NOMO-1 (cell line): ENCODE measurements at regions not wholly inside any gene's neighbourhood (a gene's known extent, or its start where the extent isn't known, plus 50 kb on each side); places are given as distances from the start of the nearest gene placed in this dataset.

Experiments
- DNase-seq, 2 experiments: peaks; one replicate each; lab custom pipeline; 2025; ENCODE audit not compliant: unreplicated experiment in 2 of 2; lab: John Stamatoyannopoulos, UW

DNA sequence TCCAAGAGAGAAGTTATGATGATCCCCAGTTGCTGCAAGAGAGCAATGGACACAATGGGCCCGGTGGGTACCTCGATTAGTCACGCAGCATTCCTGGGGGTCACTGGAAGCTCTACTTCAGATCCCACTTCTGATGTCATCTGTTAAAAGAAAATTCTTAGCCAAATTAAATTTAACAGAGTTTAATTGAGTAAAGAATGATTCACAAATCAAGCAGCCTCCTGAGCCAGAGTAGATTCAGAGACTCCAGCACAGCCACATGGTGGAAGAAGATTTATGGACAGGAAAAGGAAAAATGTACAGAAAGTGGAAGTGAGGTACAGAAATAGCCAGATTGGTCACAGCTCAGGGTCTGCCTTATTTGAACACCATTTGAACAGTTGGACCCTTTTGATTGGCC lies 107.5 kb downstream of the SPTSSA start:
- peak; percentile 38 to 75 for DNase-seq

DNA sequence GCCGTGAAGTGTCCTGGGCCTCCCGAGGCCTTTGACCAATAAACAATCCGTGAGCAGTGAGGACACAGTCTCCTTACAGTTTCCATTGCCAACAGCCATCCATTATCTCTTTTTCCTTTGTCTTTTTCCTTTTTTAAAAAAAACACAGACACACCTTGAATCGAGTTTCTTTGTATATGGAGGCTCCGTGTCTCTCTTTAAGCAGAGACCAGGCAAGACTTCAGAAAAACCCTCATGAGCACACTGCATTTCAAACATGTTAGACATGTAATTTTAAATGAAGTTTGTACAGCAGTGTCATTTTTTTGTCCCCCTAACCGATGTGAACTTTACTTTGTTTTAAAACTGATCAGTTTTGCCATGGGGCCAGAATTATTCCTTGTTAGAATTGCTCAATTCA lies 111.1 kb downstream of the SPTSSA start:
- no peak for DNase-seq

DNA sequence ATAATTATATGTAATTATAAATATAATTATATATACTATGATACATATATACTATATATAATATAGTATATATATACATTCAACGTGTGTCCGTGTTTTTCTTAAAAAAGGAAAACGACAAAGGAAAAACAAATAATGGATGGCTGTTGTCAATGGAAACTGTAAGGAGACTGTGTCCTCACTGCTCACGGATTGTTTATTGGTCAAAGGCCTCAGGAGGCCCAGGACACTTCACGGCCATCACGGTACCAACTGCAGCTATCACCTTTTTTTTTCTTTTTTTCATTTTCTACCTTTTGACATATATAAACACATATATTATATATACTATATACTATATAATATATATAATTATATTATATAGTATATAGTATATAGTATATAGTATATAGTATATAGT lies 113.4 kb downstream of the SPTSSA start:
- DNase-seq = peak in 1 of 2 experiments; percentile 18

DNA sequence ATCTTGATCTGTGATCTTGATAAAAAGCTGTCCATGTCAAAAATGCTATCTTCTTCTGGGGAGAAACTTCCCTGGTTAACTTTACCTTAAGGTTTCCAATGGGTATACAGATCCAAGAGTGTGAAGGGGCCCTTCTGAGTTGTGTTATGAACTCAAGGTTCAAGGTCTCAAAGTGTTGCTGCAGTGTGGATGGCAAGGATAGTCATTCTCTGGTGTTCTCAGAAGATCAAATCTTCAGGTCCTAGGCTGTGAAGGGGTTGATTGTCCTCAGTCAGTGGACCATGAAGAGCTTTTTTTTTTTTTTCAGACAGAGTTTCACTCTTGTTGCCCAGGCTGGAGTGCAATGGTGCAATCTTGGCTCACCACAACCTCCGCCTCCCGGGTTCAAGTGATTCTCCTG lies 114.4 kb downstream of the SPTSSA start:
- DNase-seq = no peak

DNA sequence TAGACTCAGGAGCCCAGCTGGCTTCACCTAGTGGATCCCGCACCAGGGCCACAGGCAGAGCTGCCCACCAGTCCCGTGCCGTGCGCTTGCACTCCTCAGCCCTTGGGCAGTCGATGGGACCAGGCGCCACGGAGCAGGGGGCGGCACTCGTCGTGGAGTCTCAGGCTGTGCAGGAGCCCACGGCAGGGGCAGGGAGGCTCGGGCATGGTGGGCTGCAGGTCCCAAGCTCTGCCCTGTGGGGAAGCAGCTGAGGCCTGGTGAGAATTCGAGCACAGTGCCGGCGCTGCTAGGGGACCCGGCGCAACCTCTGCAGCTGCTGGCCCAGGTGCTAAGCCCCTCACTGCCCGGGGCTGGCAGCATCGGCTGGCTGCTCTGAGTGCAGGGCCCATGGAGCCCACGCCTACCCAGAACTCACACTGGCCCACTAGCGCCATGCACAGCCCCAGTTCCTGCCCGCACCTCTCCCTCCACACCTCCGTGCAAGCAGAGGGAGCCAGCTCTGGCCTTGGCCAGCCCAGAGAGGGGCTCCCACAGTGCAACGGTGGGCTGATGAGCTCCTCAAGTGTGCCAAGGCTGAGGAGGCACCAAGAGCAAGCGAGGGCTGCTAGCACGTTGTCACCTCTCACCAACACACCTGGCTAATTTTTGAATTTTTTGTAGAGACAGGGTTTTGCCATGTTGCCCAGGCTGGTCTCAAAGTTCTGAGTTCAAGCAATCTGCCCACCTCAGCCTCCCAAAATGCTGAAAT lies 116.1 kb downstream of the SPTSSA start:
- DNase-seq = no peak

DNA sequence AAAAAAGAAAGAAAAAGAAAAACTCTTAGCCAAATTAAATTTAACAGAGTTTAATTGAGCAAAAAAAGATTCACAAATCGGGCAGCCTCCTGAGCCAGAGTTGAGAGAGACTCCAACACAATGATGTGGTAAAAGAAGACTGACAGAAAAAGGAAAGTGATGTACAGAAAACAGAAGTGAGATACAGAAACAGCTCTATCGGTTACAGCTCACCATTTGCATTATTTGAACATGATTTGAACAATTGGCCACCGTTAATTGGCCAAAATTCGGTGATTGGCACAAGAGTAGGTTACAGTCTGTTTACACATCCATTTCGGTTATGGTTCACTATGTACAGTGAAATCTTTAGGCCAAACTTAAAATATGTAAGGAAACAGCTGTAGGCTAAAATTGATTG lies 117.7 kb downstream of the SPTSSA start:
- no peak for DNase-seq

DNA sequence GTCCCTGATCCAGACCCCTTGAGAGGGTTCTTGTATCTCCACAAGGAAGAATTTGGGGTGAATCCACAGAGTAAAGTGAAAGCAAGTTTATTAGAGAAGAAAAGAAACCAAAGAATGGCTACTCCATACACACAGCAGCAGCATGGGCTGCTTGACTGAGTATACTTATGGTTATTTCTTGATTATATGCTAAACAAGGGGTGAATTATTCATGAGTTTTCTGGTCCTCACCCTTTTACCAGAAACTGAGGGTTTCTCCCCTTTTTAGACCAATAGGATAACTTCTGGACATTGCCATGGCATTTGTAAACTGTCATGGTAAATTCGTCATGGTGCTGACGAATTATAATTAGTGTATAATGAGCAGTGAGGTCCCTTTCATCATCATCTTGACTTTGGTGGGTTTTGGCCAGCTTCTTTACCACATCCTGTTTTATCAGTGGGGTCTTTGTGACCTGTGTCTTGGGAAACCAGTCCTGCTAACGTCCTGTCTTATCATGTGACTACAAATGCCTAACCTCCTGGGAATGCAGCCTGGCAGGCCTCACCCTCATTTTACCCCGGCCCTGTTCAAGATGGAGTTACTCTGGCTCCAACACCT lies 121.9 kb downstream of the SPTSSA start:
- no peak for DNase-seq

DNA sequence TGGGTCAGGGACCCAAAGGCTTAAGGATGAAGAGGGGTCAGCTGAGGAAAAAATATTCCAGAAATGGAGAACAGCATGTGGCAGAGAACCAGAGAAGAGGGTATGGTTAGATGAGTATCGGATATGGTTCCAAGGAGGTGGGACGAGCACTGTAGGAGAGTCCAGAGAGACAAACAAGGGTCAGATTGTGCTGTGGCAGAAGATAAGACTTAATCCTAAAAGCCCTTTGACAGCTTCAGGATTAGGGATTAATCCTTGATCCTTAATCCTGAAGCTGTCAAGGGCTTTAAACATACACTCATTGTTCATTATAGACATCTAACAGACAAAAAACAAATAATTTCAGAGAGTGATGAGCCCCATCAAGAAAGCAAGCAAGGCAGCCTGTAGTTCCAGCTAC lies 124.0 kb downstream of the SPTSSA start:
- DNase-seq = no peak

DNA sequence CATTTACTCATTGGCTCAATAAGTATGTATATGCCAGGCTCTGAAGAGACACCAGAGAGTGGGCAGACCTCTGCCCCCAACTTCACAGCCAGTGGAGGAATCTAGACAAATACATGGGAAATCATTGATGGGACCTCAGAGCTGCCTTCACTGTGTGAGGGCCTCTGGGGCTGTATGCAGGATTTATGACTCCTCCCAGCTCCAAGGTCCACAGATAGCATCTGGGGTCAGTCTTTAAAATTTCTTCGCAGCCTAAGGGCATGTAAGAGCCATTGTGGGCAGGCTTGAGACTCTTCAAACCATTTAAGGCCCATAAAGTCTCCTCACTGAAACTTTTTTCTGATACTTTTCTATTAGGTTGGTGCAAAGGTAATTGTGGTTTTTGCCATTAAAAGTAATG lies 125.5 kb downstream of the SPTSSA start:
- no peak for DNase-seq

DNA sequence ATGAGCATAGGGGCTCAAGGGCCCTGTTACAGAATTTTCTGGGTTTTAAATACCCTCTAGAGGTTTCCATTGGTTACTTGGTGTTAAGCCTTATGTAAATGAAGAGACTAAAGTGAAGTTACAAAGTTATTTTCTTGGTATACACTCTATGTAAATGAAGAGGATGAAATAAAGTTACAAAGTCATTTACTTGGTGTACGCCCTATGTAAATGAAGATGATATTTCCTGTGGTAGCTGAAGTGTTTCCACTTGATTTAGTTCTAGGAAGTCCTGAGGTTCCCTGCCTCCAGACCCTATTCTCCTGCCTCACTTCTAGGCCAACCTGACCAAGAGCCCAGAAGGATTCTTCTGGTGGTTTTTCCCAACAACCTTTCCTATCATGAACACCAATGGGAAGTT lies 126.1 kb downstream of the SPTSSA start:
- DNase-seq = no peak

DNA sequence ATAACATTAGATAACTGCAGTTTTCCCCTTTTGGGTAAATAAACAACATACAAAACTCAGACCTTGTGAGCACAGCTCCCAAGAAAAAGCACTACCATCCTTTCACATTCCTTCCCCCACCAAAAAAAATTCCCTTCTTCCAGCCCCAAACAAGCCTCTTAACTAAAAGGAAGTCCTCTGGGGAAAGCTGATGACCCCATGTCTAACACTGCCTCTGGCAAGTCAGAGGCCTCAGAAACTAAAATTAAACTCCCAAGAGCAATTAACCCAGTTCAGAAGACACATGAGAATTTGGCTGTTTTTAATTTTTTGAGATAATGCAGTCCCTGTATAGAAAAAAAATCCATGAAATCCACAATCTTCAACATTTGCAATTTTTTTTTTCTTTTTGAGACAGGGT lies 127.7 kb downstream of the SPTSSA start:
- DNase-seq = no peak

DNA sequence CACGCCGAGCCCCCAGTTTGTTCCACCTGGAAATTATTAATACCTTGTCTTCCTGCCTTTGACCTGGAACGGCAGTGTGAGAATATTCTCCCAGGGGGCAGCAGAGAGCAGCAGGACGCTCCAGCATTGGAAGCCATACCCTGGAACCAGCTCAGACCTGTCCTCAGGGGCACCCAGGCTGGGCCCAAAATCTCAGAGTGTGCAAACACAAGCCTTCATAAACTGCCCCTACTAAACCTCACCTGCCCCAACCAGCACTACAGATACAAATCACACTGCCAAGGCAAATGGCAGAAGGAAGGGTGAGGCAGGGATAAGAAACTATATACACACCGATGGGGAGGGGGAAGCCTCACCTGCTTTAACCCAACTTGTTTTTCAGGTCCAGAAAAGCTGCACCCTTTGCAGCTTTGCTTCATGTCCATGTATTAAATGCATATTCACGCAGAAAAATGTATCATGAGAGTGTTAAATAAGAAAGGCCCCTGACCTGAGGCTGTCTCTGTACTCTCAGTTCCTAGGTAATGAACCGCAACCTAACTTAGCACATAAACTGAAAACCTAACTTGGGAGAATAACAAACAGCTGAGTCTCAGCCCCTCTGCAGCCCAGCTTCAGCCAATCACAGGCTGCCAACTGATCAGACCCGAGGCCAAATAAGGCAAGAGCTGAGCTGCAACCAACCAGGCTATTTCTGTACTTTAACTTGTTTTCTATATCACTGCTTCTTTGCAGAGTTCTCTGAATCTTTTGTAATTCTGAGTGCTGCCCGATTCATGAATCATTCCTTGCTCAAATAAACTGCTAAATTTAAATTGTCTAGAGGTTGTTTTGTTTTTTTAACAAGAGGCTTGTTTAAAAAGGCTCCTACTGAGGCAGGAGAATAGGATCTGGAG lies 130.1 kb downstream of the SPTSSA start:
- DNase-seq = peak; percentile 59 to 64

DNA sequence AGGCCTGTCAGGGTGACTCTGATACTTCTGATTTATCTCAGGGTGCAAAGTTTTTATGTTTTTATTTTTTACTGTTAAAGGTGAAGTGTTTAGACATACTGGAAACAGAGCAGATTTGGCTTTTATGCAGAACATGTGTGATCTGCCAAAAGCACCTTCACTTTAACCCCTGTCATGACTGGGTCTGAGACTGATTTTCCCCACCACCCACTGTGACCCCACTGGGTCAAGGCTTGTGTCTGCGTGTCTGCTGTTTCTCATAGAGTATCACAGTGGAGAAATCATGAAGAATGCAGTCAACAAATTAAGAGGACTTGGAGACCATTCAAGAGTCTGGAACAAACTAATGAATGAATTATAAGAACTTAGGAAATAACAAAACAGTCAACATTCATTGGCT lies 131.2 kb downstream of the SPTSSA start:
- no peak for DNase-seq

DNA sequence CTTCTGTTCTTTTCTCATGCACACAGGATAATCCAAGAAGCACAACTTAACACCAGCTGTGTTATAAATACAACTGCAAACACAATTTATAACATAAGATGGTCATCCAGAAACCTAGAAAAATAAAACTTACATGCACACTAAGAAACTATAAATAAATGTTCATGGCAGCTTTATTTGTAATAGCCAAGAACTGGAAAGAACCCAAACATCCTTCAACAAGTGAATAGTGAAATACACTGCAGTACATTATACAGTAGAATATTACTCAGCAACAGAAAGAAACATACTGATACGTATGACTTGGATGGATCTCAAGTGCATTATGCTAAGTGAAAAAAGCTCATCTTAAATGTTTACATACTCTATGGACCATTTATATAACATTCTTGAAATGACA lies 132.7 kb downstream of the SPTSSA start:
- no peak for DNase-seq

DNA sequence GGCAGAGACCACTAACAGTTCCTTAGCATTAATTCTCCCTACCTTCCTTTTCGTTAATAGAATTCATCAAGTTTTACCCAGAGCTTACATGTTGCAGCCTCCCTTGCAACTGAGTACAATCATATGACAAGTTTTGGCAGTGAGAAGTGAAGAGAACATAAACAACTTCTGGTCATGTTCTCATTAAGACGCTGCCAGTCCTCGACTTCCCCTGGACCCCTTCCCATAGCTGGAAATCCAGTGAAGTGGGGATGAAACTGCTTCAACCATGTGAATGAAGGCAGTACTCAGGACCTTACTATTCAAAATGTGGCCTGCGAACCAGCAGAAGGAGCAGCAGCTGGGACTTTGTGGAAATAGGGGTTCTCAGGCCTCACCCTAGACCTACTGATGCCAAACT lies 133.9 kb downstream of the SPTSSA start:
- no peak for DNase-seq

DNA sequence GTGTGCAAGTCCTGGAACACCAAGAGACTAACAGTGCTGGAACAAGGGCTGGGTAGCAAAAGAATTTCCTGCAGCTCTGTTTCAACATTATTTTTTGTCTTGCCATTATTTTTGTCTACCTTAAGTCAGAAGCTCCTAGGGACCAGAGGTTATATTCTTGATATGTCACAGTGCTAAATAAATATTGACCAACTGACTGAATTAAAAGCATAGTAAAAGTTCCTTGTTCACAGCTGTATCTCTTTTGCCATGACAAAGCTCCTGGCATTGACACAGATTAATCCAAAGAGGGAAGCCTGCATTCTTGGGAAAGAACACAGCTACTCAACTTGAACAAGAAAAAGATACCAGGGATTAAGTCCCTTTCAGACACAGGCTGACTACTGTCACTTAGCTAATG lies 136.5 kb downstream of the SPTSSA start:
- no peak for DNase-seq

DNA sequence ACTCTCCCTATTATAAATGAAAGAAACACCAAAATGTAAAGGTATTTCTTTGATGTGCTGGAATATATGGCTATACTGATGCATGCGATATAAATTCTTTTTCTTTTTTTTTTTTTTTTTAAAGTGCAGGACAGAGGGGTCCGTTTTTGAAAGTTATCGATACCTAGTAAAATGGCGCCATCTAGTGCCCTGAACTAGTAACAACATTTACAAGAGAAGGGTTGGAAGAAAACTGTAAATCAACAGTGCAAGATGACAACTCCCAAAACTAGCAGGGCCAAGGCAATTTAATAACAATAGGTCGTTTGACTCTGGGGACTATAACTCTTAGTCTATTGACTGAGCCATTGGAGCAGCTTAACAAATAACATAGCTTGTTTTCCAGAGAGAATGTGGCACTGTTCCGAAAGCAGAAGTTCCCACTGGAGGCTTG lies 137.7 kb downstream of the SPTSSA start:
- DNase-seq = peak in 1 of 2 experiments; percentile 29

DNA sequence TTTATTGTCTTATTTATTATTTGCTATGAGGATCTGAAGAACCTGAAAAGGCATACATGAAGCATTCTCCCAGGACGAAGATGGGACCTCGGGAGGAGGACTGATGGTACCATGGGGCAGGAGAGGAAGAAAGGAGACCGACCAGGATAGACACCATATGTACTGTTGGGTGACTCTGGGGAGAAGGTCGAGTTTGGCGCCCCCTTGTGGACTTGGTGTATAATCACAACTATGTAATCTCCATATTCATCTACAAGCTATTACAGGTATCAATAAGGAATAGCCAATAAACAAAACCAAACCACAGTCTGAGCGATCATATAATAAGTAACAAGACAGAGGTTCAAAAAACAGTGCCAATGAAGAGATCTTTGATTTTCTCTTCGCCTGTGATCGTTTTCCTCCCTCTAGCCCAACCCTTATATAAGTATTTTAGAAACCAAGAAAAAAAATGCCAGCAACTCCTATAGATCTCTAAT lies 139.1 kb downstream of the SPTSSA start:
- peak; percentile 16 to 55 for DNase-seq

DNA sequence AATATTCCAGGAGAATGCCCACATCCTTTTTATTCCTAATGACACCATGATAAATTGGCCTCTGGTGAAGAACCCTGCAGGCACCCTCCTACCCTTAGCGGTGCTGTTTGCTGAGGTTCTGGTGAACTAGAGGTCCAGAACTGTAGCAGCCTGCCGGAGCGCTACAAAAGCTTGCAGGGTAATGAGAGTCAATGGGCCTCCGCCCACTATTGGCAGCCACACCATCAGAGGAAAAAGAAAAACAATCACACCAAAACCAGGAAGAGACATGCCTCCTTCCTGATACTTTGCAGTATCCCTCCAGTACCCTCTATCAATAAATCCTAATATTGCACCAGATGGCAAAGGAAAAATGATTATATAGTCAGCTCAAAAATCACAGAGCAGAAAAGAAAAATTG lies 142.9 kb downstream of the SPTSSA start:
- no peak for DNase-seq

DNA sequence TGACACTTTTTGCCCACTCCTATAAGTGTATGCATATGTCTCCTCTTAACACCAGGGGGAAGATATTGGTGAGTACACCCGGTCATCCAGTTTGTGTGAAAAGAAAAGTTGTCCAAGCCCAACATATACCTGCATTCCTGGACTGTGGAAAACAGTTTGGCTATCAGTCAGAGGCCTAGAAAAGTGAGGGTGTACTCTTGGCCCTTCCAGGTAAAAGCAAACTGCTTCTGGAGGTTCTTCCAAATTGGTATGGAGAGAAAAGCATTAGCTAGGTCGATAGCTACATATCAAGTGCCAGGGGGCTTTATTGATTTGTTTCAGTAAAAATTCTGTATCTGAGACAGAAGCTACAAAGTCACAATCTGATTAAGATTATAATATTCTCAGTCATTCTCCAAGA lies 144.0 kb downstream of the SPTSSA start:
- DNase-seq = no peak

DNA sequence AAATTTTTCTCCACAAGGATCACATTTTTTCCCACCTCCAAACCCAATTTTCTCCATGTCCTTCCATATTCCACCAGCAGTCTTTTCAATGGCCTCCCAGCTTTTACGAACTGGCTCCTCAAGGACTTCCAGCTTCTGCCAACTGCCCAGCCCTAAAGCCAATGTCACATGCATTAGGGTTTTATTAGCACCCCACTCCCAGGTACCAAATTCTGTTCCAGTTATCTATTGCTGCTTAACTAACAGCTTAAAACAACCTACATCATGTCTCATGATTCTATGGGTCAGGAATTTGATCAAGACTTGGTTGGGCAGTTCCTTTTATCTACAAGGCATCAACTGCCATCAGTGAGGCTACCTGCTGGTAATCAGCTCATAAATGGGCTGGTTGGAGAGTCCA lies 151.3 kb downstream of the SPTSSA start:
- DNase-seq = no peak

DNA sequence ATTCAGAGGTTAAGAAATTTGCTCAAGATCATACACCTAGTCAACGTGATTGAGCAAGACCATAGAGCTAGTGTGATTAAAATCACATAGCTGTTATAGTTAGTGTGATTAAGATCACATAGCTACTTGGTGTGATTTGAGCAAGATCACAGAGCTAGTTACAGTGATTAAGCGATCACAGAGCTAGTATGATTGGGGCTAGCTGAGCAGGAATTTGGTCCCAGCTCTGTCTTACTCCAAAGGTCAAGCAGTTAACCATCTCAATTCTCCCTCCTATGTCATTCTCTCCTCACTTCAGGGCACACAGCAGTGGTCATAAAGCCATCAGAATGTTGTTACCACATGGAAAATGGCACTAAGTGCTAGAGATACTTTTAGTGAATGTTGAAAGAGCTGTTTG lies 158.2 kb downstream of the SPTSSA start:
- DNase-seq = no peak
